ENCODE measurements at regions not wholly inside any gene's neighbourhood (a gene's known extent, or its start where the extent isn't known, plus 50 kb on each side); places are given as distances from the start of the nearest gene placed in this dataset.
"Not testable (repeated sequence)": the region's sequence is repeated elsewhere in the genome, so short reads cannot be mapped to it uniquely, and the experiment has no call there.

DNA sequence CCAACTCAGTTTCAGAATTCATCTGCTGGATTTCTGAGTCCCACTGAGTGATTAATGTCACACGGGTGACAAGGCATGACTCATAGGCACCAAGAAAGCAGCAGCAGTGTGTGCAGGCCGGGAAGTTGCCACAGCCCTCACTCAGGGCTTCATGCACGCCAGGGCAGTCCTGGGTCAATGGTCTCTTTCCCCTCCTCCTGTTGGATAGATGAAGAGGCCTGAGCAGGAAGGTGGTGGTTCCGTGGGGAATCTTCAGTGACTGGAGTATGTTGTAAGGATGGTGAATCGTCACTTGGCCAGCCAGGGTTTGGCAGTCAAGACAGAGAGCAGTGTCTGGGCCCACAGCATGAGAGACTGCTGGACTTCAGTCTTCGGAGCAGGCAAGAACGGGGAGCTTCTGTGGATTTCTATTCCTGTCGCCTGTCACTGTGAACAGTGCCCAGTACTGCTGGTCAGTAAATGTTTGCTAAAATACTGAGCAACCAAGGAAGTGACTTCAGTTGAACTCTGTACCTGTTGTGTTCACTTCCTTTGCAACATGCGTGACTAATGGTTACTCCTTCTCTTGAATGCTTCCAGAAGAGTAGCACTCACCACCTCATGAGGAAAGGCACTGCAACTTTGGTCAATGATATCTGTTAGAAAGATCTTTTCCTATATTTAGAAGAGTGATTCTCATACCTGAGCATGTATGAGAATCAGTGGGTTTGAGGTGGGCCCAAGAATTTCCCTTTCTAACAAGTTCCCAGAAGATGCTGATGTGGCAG, 62.0 kb upstream of the CD93 start:
- DNase-seq = peak; percentile 29

DNA sequence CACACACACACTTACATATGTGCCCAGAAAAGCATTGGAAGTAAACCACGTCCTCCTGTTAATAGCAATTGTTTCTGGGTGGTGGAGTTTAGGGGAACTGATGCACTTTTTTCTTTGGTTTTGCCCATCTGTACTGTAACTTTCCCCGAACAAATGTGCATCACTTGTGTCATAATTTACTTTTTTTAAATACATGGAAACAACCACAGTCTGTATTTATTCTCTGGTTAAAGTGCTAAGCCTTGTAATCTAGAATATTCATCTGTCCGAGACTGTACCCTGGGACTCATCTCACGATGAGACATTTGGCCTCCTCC, 61.5 kb upstream of the CD93 start:
- DNase-seq = no peak

DNA sequence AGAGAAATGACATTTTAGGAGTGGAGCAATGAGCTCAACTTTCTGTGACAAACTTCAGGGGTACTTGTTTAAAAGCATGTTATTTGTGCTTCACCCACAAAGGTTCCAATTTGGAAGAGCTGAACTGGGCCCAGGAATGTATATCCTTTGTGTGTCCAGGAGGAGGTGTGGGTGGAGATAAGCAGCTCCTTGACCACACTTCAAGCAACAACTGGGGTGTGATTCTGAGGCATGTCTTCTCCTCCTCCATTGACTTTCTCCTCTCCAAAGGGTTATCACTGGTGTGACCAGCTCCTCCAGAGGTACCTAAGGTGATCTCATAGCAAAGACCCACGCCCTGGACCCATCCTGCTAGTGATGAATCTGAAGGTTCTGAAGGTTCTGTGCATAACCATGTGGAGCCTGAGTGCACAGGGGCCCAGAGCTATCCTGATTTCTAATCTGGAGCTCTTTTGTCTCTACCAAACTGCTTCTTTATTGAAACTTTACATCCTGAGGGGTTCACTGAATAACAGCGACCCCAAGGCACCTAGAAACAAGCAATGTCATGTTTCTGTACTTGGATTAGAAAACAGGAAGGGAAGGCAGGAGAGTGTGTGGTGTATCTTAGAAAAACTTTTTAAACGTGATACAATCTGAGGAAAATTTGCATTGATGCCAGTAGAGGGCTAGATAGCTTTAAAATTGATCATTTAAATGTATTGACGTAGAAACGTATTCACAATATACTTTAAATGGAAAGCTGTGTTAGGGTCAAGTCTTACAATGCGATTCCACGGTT, 60.9 kb upstream of the CD93 start:
- no peak for DNase-seq

DNA sequence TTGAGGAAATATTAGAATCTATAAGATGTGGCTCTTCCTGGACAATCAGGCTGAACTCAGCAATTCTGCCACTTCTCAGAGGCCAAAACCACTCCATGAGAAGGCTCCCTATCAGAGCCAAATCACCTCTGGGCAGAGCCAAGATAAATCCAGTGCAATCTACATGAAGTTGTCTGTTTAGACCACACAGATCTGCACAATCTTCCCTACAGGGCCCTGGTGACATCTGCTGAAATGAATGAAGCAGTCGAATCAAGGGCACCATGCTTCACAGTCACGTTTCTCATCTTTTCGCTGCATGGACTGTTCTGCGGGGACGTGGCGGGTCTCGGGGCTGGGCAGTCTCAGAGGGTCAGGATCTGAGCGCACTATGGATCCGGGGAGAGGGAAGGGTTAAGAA, 60.1 kb upstream of the CD93 start:
- no peak for DNase-seq

DNA sequence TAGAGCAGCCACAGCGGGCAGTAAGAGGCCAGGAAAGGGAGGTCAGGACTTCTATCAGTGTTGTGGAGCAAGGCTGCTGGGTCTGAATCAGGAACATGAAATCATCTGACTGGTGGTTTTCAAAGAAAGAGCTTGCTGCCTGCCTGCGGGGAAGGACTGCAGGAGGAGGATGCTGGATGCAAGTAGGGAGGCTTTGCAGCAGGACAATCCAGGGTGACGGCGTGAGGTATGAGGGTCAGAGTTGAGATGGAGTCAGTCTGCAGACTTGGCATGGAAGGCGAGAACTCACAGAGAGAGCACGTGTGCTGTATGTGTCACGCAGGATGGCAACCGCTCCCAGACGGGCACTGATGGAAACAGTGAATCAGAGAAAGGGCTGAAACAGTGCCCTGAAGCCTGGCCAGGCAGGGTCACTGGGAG, 59.2 kb upstream of the CD93 start:
- DNase-seq = peak; percentile 24

DNA sequence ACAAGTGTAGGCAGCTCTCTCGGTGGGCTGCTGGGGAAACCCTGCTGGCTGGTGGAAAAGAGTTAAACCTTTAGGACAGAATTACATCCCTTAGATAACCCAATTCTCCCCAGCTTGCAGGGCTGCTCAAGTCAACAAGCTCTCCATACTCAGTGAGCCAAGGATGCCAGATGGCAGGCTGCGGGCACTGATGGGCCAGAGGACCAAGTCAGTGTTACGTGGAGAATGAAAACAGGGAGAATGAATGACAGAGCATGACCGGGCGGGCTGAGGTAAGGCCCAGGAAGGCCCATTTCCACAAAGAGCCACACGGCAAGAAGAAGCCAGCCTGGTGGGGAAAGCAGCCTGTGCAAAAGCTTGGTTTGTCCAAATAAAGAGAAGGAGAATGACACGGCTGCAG, 58.7 kb upstream of the CD93 start:
- DNase-seq = peak; percentile 38

DNA sequence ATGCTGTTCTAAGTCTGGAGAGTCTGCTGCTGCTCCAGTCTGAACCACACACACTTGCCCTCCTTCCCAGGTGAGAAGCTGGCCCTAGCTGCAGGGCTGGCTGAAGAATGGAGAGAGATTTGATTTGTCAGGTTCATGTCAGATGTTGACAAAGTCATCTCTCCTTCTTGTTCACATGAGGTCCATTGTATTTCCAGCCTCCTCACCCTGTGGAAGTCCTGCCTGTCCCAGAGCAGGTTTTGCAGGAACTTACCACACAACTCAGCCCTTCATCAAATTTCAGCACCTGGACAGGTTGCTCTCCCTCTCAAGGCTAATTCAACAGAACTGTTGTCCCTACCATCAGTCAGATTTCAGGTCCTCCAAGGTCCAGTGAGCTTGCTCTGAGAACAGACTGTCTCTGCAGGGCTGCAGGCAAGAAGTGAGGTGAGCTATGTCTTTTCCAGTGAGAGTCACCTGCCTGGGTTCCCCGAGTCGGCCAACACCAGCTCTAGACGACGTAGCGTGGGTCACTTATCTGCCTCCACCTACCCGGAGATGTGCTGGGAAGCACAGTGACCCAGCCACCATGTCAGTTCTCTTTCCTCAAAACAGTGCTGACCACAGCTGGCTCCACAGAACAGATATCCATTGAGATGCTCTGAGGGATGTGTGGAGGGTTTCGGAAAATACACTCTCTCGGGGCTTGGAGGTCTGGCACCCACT, 58.0 kb upstream of the CD93 start:
- peak; percentile 89 for DNase-seq

DNA sequence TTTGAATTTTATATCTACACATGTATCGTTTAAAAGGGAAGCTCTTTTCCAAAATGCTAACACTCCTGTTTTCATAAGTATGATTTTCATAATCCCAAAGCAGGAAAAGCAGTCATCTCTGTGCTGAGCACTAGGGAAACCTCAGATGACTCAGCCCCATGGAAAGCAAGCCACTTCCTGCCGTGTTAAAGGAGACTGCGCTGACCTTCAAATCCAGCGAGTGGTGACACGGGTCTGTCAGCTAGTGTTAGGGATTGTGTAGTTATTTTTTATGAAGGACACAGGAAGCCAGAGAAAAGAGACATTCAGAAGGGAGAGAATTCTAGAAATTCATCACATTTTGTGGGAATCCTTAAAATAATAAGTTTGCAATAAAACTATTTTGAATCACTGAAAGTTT, 57.0 kb upstream of the CD93 start:
- DNase-seq = peak; percentile 68

DNA sequence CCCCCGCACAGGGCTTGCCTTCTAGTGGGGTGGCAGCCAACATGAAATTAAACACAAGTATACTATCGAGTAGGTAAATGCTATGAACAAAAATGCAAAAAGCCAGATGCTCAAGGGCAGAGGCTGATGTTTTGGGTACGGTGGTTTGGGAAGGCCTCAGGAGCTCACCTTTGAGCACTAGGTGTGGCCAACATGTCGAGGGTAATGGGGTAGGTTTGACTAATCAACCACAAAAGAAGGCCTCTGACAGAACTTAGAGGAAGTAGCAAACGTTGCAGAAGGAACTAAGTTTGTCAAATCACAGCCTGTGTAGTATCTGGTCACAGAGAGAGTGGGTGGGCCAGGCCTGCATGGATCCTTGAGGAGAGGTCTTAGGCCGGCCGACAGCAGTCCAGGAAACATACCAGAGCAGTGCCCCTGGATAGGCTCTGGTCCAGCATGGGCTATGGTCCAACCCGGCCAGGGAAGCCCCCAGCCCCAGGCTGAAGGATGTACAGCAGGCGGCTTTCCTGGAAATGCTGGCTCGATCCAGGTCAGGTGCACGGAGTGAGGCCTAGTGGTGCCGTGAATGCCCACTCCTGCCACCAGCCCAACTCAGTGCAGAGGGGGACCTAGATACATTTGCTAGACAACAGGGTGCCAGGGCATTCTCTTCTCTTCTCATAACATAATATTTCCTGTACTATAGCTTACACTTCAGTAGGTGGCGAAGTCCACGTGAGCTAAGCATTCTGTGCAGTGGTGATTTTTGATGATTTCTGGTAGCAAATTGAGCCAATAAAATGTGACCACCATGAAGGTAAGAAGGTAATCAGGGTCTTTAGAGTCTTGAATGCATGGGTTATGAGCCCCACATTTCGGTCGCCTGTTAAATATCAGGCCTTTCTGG, 56.3 kb upstream of the CD93 start:
- DNase-seq = no peak

DNA sequence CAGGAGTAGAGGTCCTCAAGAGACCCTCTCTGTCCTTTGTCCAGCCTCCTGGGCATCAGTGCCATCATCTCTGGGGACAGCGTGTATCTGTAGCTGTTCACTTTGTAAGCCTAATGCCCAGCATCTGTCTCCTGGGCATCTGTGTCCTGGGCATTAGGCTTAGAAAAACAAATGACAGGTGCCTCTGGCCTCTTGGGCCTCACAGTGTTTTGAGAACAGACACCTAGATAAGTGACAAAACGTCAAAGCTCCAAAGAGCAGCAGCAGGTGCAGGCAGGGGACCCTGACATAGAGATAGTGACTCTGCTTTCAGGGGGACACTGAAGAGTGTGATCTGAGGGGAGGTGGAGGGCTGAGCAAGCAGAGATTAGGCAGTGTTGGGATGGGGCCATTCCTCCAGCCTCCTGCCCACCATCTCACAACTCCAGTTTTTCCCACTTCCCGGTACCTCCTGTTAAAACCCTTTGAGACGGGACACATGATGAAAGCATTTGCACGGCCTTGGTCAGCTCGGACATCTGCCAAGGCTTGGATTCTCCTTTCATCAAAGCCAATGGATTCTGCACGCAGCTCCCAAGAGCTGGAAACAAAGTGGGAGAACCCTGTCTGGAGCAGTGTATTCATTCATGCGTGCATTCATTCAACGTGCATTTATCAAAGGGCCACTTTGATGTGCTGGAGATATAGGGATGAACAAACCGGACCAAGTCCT, 55.5 kb upstream of the CD93 start:
- DNase-seq = peak; percentile 67

DNA sequence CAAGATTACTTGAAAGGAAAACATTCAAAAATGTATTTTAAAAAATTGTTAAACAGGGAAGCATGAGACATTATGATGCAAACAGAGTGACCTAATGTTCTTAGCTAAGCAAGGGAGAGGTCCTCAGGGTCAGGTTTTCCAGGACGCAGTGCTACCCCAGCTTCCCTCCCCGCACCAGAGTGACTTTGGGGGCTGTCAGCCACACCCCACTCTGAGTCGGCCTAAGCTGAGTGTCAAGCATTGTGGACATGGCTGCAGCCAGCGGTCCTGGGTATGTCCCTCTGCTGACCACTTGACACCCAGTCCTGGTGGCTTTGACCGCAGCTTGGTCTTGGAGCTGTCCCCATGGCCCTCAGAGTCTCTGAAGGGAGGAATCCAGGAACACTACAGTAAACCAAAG, 54.9 kb upstream of the CD93 start:
- no peak for DNase-seq

DNA sequence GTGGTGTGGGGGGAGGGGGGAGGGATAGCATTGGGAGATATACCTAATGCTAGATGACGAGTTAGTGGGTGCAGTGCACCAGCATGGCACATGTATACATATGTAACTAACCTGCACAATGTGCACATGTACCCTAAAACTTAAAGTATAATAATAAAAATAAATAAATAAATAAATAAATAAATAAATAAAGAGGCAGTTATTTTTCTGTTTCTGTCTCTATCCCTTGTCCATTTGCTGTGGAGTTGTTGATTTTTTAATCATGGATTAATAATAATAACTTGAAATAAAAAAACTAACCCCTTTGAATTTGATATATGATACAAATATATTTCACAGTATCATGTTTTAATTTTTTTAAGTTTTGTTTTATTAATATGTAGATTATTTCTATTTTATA, 53.9 kb upstream of the CD93 start:
- not testable (repeated sequence) for DNase-seq

DNA sequence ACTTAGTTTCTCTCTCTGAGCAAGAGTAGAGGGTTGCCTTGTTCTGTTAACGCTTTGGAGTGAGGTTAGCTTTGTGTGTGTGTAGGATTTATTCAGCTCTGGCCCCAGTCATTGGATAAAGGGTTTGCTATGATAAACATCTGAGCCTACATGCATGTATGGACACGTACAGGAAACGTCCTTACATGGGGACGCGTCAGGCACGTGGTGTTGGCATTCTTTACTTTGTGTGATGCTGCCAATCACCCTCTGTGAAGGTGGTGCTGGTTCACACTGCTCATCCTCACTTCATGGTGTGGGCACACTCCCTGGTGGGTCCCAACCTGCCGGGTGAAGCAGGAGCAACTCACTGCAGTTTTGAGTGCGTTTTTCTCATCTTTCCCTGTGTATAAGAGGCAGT, 53.4 kb upstream of the CD93 start:
- DNase-seq = peak; percentile 98

DNA sequence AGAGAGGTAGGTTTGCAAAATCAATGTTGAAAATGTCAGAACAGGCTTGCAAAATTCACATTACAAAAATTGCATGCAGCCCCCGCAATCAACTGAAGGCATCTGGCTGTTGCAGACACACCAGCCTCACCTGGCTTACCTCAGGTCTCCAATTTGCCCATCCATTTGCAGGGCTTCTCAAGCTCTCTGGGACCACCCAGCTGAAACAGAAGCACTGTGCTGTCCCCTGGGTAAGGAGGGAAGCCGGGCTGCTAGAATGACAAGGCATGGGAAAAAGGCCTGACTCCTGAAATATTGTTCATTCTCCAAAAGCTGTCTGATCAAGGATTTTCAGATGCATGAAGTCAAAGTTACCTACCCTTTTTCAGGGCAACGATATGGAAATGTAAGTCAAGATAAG, 52.6 kb upstream of the CD93 start:
- peak; percentile 49 for DNase-seq

DNA sequence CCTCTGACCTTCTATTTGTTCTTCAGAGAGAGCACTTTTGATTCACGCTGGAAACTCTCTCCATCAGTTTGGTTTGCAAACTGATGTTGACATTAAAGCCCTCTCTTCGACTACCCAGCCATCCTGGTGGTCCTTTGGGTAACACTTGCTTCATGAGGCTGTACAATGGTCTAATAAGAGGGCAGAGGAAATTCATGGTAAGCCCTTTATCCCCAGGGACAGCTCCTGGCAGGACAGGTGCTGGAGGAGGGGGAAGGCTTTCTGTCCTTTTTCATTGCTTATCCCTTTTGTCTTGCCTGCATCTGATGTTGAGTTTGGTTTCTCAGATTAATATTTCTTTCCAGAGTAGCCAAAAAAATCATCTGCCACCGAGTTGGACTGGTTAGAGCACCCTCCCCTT, 52.1 kb upstream of the CD93 start:
- no peak for DNase-seq

DNA sequence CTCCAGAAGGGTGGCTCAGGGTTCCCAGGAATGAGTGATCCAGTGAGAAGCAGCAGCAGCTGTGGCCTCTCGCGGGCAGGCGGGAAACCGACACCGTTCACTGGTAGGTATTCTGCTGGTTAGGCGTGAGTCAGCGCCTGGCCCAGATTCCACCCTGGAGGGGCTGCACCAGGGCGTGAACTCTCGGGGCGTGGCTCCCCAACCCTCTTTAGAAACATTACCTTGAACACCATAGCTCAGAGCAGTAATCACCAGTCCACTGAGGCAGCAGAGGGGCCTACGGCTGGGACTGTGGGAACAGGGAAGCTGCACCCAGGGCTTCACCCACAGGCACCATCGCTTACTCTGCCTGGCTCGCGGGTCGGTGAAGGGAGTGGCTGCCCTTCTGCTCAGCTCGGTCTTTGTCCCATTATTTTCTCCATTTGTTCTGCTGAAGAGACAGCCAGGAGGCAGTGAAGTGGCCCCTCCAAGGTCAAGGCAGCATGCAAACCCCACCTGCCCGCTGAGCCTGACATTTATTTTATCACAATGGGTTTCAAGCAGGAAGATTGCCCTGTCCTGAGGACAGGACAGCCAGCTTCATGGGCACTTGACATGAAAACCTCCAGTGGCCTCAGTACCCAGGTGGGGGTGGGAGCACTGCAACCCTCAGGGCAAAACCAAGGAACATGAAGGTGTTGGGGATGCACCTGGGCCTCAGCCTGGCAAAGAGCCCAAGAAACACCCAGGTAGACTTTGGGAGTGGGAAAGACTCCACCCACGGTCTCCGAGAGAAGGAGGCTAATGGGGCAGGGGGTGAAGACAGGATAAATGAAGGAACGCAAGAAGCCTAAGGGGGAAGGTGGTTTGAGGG, 51.0 kb upstream of the CD93 start:
- DNase-seq = peak; percentile 37

DNA sequence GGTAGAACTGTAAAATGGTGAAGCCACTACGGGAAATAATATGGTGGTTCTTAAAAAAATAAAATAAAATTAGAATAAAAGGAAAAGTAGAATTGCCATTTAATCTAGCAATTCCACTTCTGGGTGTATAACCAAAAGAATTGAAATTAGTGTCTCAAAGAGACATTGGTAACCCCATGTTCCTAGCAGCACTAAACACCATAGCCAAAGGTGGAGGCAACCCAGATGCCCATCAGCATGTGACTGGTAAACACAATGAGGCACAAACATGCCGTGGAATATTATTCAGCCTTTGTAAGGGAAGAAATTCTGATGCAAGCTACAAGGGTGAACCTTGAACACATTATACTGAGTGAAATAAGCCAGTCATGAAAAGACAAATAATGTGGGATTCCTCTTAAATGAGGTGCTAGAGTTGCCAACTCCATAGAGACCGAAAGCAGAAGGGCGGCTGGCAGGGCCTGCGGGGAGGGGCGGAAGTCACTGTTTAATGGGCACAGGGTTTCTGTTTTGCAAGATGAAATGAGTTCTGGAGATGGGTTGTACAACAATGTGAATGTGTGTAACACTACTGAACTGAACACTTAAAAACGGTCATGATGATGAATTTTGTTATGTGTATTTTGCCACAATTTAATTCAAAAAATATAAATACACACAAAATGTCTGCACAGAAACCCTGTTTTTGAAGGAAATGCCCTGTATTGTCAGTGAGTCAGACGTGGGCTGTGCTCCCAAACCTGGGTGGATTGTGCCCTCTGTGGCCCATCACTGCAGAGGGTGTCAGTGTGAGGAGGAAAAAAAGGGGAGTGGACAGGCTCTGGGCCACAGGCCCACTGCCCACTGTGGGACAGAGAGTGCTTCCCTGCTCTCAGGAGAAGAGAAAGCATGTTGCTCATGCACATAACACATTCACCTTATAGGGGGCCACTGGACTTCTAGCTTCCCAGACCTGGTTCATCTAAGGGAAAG, 49.6 kb upstream of the CD93 start:
- DNase-seq = no peak
